Activated naive CD8-positive, alpha-beta T cell treated with anti-CD3 and anti-CD28 coated beads, Interleukin-2, amount 10 ng/mL, durations not matched to agents 7 days and 5 days (primary cell): ENCODE measurements at regions not wholly inside any gene's neighbourhood (a gene's known extent, or its start where the extent isn't known, plus 50 kb on each side); places are given as distances from the start of the nearest gene placed in this dataset.

ENCODE experiments used
- ATAC-seq: fragments of 150-1000 bp; cut with Tn5 transposase; one replicate; pipeline ENCODE4 v1.10.0; 2021; ENCODE audit warnings: low read depth, moderate library complexity
- POLR2A ChIA-PET: fragments of 350-600 bp; sonication (Branson Sonifier 250); formaldehyde crosslinking; loops from one replicate; lab custom pipeline; 2021; ENCODE audit warnings: antibody characterized with exemption; lab: Charles Lee
- DNase-seq: peaks from one replicate; pipeline ENCODE4 v3.0.0; 2021
- H3K27ac Mint-ChIP-seq: one replicate; pipeline ENCODE4 v1.8.0; 2022; ENCODE audit warnings: mild to moderate bottlenecking, mixed read lengths
- H3K27me3 Mint-ChIP-seq: one replicate; pipeline ENCODE4 v1.8.0; 2022; ENCODE audit warnings: mild to moderate bottlenecking, moderate library complexity, mixed read lengths
- H3K36me3 Mint-ChIP-seq: one replicate; pipeline ENCODE4 v1.8.0; 2021; ENCODE audit warnings: mild to moderate bottlenecking, mixed read lengths
- H3K4me1 Mint-ChIP-seq: one replicate; pipeline ENCODE4 v1.8.0; 2021; ENCODE audit warnings: mixed read lengths
- H3K4me3 Mint-ChIP-seq: one replicate; pipeline ENCODE4 v1.8.0; 2022; ENCODE audit warnings: mild to moderate bottlenecking, moderate library complexity, mixed read lengths
- H3K9me3 Mint-ChIP-seq: one replicate; pipeline ENCODE4 v1.8.0; 2021; ENCODE audit warnings: mixed read lengths

DNA sequence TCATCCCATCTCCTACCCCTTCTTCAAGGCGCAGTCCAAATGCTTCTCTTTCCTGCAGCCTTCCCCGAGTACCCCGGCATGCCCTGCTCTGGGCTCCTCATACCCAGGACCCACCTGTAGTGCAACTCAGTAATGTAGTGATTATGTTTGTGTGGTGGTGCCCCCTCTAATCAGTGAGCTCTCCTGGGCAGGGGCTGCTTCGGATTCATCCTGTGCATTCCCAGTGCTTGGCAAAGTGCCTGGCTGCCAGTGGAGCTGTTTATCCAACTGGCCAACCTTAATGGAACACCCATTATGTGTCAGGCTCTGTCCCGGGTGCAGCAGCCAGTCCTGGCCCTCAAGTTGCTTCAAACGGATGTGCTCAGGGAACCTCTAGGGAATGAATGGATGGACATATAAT, 174.4 kb upstream of the LINGO1 start:
- H3K4me1 Mint-ChIP-seq, result no peaks in the 10 kb centered on the region
- no peaks in the 10 kb centered on the region for H3K27me3 Mint-ChIP-seq
- no peak overlapping the region for H3K27ac Mint-ChIP-seq
- no peak overlapping the region for H3K4me3 Mint-ChIP-seq
- no peak for ATAC-seq
- no peak for DNase-seq
- no peaks in the 10 kb centered on the region for H3K9me3 Mint-ChIP-seq
- POLR2A ChIA-PET, result no interaction called here
- H3K36me3 Mint-ChIP-seq, result no peaks in the 10 kb centered on the region

DNA sequence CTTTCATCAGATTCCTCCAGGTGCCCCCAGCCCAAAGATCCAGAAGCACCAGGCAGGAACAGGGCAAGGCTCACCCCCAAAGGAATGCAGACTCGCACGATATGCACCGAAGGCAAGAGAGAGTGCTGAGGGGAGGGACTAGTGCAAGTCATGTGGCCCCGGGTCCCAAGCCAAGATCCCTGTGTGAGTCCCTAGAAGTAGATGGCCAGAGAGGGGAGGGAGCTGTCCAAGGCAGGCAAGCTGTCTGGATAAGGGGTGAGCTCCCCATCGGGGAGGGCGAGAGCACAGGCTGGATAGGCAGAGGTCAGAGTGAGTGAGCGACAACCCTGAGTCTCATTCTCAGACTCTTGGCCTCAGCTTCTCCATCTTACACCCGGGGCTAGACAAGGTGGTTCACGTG, 171.5 kb upstream of the LINGO1 start:
- POLR2A ChIA-PET, result no interaction called here
- H3K4me1 Mint-ChIP-seq, result no peaks in the 10 kb centered on the region
- H3K36me3 Mint-ChIP-seq, result no peaks in the 10 kb centered on the region
- DNase-seq, result no peak
- no peaks in the 10 kb centered on the region for H3K9me3 Mint-ChIP-seq
- no peak for ATAC-seq
- H3K27ac Mint-ChIP-seq, result no peak overlapping the region
- H3K27me3 Mint-ChIP-seq, result peaks cover 6% of the 10 kb centered on the region
- no peak overlapping the region for H3K4me3 Mint-ChIP-seq

DNA sequence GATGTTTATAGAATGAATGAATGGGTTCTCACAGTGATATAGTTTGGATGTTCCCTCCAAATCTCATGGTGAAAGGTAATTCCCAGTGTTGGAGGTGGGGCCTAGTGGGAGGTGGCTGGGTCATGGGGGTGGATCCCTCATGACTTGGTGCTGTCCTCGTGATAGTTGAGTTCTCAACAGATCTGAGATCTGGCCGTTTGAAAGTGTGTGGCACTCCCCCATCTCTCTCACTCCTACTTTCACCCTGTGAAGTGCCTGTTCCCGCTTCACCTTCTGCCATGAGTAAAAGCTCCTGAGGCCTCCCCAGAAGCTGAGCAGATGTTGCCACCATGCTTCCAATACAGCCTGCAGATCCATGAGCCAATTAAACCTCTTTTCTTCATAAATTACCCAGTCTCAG, 170.8 kb upstream of the LINGO1 start:
- H3K4me3 Mint-ChIP-seq, result no peak overlapping the region
- peaks cover 6% of the 10 kb centered on the region for H3K27me3 Mint-ChIP-seq
- DNase-seq (no peak), ATAC-seq (no peak)
- no peak overlapping the region for H3K27ac Mint-ChIP-seq
- POLR2A ChIA-PET, result no interaction called here
- no peaks in the 10 kb centered on the region for H3K9me3 Mint-ChIP-seq
- no peaks in the 10 kb centered on the region for H3K4me1 Mint-ChIP-seq
- H3K36me3 Mint-ChIP-seq, result no peaks in the 10 kb centered on the region

DNA sequence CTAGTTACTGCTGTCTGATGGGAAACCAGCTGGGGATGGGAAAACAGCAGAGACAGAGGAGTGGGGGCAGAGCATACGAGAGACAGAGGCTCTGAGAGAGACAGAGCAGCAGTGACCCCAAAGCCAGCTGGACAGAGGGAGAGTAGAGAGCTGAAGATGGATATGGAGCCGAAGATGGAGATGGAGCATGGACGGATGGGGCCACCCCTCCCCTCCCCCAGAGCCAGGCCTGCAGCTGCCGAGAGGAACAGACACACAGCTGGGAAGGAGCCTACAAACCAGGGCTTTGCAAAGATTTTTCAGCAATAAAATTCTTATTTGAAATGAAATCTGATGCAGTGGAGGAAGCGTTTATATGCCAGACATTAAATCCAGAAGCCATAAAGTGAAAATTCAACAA, 167.6 kb upstream of the LINGO1 start:
- POLR2A ChIA-PET, result no interaction called here
- ATAC-seq (no peak), DNase-seq (no peak)
- Mint-ChIP-seq H3K4me1 (peaks cover 2% of the 10 kb centered on the region), H3K9me3 (no peaks in the 10 kb centered on the region), H3K27ac (no peak overlapping the region), H3K36me3 (no peaks in the 10 kb centered on the region), H3K27me3 (peaks cover 6% of the 10 kb centered on the region), H3K4me3 (no peak overlapping the region)

DNA sequence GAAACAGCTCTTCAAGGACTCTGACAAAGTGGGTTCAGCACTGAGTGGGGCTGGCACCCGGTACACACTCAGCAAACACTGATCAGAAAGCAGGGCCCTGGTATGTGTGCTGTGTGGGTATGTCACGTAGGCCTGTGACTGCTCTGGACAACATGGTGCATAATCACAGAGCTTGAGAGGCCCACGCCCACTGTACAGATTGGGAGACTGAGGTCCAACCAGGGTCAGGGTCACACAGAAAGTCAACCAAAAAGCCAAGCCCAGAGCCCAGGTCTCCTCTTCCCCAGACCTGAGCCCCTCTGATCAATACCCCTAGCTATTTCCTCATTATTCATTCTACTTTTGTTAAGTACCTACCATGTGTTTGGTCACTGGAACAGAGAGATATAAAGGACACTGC, 166.1 kb upstream of the LINGO1 start:
- H3K27me3 Mint-ChIP-seq, result peaks cover 6% of the 10 kb centered on the region
- POLR2A ChIA-PET, result no interaction called here
- H3K4me1 Mint-ChIP-seq, result peaks cover 2% of the 10 kb centered on the region
- no peaks in the 10 kb centered on the region for H3K36me3 Mint-ChIP-seq
- no peaks in the 10 kb centered on the region for H3K9me3 Mint-ChIP-seq
- DNase-seq, result no peak
- no peak overlapping the region for H3K4me3 Mint-ChIP-seq
- ATAC-seq, result no peak
- no peak overlapping the region for H3K27ac Mint-ChIP-seq

DNA sequence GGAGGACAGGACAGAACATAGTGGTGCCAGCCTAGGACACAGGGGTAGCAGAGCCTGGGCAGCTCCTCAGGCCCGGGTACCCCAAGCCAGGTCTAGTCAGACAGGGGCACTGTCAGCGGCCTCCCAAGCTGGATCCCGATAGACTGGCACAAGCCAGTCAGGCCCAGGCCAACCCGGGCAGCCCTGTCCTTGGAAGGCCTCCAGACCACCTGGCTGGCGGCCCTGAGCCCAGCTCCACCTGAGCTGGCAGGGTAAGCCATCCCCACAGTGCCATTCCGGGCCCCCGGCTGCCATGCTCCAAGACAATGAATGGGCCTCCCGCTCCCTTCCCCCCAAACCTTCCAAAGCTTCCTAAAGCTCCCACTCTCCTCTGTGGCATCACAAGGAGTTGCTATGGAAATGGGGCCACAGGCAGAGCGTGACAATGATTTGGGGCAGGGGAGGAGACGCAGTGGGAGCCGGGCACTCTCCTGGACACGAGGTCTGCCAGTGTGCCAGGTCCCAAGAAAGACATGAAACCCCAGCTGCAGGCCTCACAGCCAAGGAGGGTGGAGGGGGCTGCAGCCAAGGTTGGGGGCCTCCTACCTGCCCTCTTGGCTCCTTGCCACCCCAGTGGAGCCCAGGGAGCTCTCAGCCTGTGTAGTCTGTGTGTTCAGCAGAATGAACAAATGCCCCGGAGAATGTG, 165.6 kb upstream of the LINGO1 start:
- ATAC-seq, result no peak
- no peak overlapping the region for H3K4me3 Mint-ChIP-seq
- peaks cover 2% of the 10 kb centered on the region for H3K4me1 Mint-ChIP-seq
- H3K9me3 Mint-ChIP-seq, result no peaks in the 10 kb centered on the region
- H3K27me3 Mint-ChIP-seq, result peaks cover 6% of the 10 kb centered on the region
- H3K27ac Mint-ChIP-seq, result no peak overlapping the region
- no peaks in the 10 kb centered on the region for H3K36me3 Mint-ChIP-seq
- POLR2A ChIA-PET, result no interaction called here
- no peak for DNase-seq

DNA sequence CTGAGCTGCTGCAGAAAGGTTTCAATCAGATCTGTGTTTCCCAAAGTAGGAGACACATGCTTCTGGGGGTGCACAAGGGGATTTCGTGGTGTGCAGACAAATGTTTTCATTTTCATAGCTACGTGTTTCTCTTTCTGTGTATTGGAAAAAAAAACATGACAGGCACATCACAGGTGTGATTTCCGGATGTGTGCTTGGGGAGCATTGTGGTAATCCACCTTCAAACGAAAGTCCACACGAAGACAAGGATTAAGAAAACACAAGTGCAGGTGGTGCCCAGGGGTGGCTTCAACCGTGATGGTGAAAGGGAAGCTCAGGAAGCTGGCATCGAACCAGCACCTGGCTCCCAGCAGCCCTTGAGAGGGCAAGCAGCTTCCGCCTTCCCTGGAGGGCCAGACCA, 164.6 kb upstream of the LINGO1 start:
- peak; percentile 40 for ATAC-seq
- H3K27me3 Mint-ChIP-seq, result peaks cover 6% of the 10 kb centered on the region
- H3K36me3 Mint-ChIP-seq, result no peaks in the 10 kb centered on the region
- POLR2A ChIA-PET, result no interaction called here
- no peak overlapping the region for H3K4me3 Mint-ChIP-seq
- no peaks in the 10 kb centered on the region for H3K9me3 Mint-ChIP-seq
- DNase-seq, result no peak
- peaks cover 2% of the 10 kb centered on the region for H3K4me1 Mint-ChIP-seq
- H3K27ac Mint-ChIP-seq, result no peak overlapping the region

DNA sequence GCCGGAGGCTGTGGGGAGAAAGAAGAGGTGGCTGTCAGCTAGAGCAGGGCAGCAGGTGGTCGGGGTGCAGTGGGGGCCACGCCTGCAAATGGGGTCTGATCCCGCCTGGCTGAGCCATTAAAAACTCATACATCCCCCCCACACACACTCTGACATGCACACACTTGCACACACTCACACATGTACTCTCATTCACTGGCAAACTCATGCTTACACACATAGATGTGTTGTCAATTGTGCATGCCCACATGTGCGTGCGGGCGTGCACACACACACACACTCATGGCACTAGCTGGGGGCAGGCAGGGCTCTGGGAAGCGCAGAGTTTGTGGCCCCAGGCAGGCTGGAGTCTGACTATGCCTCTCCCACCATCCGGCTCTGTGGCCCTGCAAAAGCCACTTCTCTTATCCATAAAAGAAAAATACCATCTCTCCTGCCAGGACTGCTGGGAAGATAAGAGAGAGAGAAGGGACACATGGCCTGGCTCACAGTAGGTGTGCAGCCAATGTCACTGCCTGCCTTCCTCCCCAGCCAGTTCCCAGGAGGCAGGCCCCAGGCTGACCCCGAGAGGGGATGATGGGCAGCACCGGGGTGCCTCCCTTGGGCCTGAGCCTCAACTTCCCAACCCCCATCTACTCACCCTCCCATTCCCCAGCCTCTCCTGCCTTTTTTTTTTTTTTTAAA, 163.5 kb upstream of the LINGO1 start:
- ATAC-seq (no peak), DNase-seq (no peak)
- POLR2A ChIA-PET, result no interaction called here
- Mint-ChIP-seq H3K9me3 (no peaks in the 10 kb centered on the region), H3K36me3 (no peaks in the 10 kb centered on the region), H3K27ac (peak overlapping the region; percentile 31), H3K4me3 (no peak overlapping the region), H3K27me3 (peaks cover 6% of the 10 kb centered on the region), H3K4me1 (peaks cover 2% of the 10 kb centered on the region)

DNA sequence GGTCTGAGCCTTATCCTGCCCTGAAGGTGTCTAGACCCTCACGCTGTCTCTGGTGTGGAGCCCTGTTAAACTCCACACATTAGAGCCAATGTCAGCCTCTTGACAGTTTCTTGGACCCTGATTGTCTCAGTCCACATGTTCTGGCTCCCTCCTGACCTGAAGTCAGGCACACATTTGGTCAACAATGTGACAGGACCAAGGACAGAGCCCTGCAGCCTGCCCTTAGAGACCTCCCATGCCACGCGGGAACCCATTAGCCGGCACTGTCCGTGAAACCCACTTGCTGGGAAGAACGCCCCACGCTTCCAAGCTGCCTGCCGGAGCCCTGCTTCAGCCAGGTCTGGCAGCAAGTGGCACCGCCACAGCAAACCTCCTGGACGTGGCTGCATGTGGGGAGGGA, 162.7 kb upstream of the LINGO1 start:
- ATAC-seq (no peak), DNase-seq (no peak)
- H3K36me3 Mint-ChIP-seq, result no peaks in the 10 kb centered on the region
- no peak overlapping the region for H3K27ac Mint-ChIP-seq
- H3K4me3 Mint-ChIP-seq, result no peak overlapping the region
- peaks cover 2% of the 10 kb centered on the region for H3K4me1 Mint-ChIP-seq
- no peaks in the 10 kb centered on the region for H3K9me3 Mint-ChIP-seq
- H3K27me3 Mint-ChIP-seq, result peaks cover 6% of the 10 kb centered on the region
- POLR2A ChIA-PET, result no interaction called here

DNA sequence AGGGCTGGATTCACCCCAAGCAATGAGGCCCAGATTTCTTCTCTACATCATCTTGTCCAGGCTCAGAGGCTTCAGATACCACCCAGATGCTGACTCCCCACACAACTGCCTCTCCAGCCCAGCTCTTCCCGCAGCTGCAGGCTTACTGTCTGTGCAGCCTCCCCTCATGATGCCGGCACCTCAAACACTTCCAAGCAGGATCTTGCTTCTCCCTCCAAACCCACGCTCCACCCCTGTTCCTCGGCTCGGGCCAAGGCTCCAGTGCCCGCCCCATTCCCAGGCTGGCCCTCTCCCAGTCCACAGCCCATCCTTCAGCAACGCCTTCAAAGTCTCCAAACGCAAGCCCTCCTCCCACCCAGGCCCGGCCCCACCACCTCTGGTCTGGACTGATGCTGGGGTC, 159.2 kb upstream of the LINGO1 start:
- no peaks in the 10 kb centered on the region for H3K9me3 Mint-ChIP-seq
- DNase-seq (no peak), ATAC-seq (no peak)
- H3K36me3 Mint-ChIP-seq, result no peaks in the 10 kb centered on the region
- H3K4me1 Mint-ChIP-seq, result no peaks in the 10 kb centered on the region
- H3K4me3 Mint-ChIP-seq, result no peak overlapping the region
- H3K27ac Mint-ChIP-seq, result no peak overlapping the region
- POLR2A ChIA-PET, result no interaction called here
- H3K27me3 Mint-ChIP-seq, result no peaks in the 10 kb centered on the region

DNA sequence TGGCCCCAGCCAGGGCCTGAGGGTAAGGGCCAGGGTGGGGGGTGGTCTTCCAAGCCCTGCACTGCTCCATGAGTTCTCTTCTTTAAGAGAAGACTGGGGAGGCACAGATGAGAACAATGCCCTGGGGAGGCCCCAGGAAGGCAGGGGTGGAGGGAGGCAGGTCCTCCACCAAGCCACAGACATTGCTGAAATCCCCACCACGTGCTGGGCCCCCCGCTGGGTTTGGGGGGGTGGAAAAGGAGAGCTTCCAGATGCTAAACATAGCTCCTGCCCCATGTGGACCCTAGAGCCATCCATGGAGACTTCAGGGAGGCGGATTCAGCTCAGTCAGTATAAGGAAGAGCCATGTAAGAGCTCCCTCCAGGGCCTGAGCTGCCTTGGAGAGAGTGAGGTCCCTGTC, 157.8 kb upstream of the LINGO1 start:
- Mint-ChIP-seq H3K36me3 (no peaks in the 10 kb centered on the region), H3K27ac (no peak overlapping the region), H3K4me1 (no peaks in the 10 kb centered on the region), H3K27me3 (no peaks in the 10 kb centered on the region), H3K4me3 (no peak overlapping the region), H3K9me3 (no peaks in the 10 kb centered on the region)
- ATAC-seq, result no peak
- POLR2A ChIA-PET, result no interaction called here
- no peak for DNase-seq

DNA sequence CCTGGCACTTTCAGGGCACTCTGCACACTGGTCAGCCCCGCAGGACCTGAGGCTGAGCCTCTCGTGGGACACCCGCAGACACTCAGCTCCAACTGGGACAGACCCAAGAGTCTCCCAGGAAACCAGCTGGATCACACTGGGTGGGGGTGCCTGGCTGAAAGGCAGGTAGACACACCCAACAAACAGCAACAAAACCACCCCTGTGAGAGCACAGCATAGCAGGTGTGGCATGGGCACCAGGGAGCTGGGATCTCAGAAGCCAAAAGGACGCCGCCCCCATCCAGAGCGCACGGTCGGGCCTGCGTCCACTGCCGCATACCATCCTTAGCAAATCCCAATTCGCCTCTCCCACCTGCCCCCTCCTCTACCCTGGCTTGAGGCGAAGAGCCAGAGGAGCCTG, 154.2 kb upstream of the LINGO1 start:
- ATAC-seq, result no peak
- Mint-ChIP-seq H3K4me1 (no peaks in the 10 kb centered on the region), H3K9me3 (no peaks in the 10 kb centered on the region), H3K4me3 (no peak overlapping the region), H3K36me3 (no peaks in the 10 kb centered on the region), H3K27me3 (no peaks in the 10 kb centered on the region), H3K27ac (no peak overlapping the region)
- POLR2A ChIA-PET, result interaction anchor here (0.6 kb wide), 1 partner anchor 150 kb away, joined by 3 read pairs; no protein-coding TSS in a partner anchor
- no peak for DNase-seq

DNA sequence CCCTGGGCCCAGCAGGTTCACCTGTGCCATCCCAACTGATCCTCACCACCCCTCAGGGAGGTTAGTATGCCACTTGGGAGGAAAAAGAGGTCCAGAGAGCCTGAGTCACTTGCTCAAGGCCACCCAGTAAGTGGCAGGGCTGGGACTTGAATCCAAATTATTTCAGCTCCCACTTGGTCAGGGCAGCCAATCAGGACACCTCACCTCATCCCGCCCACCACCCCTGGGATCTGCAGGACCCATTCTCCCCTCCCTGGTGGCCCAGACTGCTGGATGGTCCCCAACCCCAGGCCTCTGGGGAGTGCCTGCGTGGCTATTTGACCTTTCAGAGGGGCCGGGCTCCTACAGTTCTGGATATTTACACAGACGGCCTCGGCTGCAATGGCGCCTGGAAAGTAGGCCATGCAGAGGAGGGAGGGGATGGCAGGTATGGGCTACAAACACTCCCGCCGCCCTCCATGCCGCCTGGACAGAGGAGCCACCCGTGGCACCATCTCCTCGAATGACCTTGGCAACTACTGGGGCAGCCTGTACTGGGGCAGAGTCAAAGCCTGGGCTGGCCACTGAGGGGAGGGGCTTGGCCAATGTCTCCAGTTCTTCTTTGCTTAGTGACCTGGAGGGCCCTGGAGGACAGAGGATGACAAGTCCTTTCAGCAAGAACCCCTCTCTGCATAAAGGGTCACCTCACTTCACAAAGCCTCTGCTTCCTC, 153.6 kb upstream of the LINGO1 start:
- no peaks in the 10 kb centered on the region for H3K36me3 Mint-ChIP-seq
- ATAC-seq (no peak), DNase-seq (no peak)
- no peaks in the 10 kb centered on the region for H3K9me3 Mint-ChIP-seq
- H3K27ac Mint-ChIP-seq, result no peak overlapping the region
- POLR2A ChIA-PET, result interaction anchor here (0.6 kb wide), 1 partner anchor 150 kb away, joined by 3 read pairs; no protein-coding TSS in a partner anchor
- H3K4me3 Mint-ChIP-seq, result no peak overlapping the region
- no peaks in the 10 kb centered on the region for H3K4me1 Mint-ChIP-seq
- no peaks in the 10 kb centered on the region for H3K27me3 Mint-ChIP-seq
